WTC11 (cell line): ENCODE measurements at regions not wholly inside any gene's neighbourhood (a gene's known extent, or its start where the extent isn't known, plus 50 kb on each side); places are given as distances from the start of the nearest gene placed in this dataset.
A peak's percentile ranks its signal among the peaks of the same experiment; 100 is the strongest.

Source experiments
- ATAC-seq: fragments of 200-7000 bp; cut with Tn5 transposase; 2 replicates; pipeline ENCODE4 v1.10.0; 2021; ENCODE audit warnings: mild to moderate bottlenecking, moderate library complexity
- CTCF ChIA-PET: fragments of 300-600 bp; sonication (Branson Sonifier 250); formaldehyde crosslinking; loops from one replicate; lab custom pipeline; 2021; ENCODE audit warnings: antibody characterized with exemption; lab: Charles Lee
- POLR2A ChIA-PET: fragments of 350-600 bp; sonication (Branson Sonifier 250); formaldehyde crosslinking; loops from one replicate; lab custom pipeline; 2021; ENCODE audit warnings: antibody characterized with exemption; lab: Charles Lee
- DNase-seq: peaks from one replicate; pipeline ENCODE4 v3.0.0; 2021; ENCODE audit warnings: low spot score
- H3K27ac Mint-ChIP-seq: 2 replicates; pipeline ENCODE4 v1.8.0; 2021; ENCODE audit warnings: mixed read lengths
- H3K27me3 Mint-ChIP-seq: 2 replicates; pipeline ENCODE4 v1.8.0; 2021; ENCODE audit warnings: low read depth, mild to moderate bottlenecking, moderate library complexity, mixed read lengths
- H3K36me3 Mint-ChIP-seq: 2 replicates; pipeline ENCODE4 v1.8.0; 2021; ENCODE audit warnings: mixed read lengths
- H3K4me1 Mint-ChIP-seq: 2 replicates; pipeline ENCODE4 v1.8.0; 2022; ENCODE audit warnings: mixed read lengths
- H3K4me3 Mint-ChIP-seq: 2 replicates; pipeline ENCODE4 v1.8.0; 2021; ENCODE audit warnings: mild to moderate bottlenecking, moderate library complexity, mixed read lengths
- H3K9me3 Mint-ChIP-seq: 2 replicates; pipeline ENCODE4 v1.8.0; 2021; ENCODE audit warnings: mixed read lengths
- AR ChIP-seq: fragments of 250-450 bp; sonication (Bioruptor Pico); IDR thresholded peaks from 2 replicates; pipeline ENCODE4 v1.9.0; 2021; ENCODE audit warnings: mild to moderate bottlenecking
- ARID4B ChIP-seq: sonication (generic); formaldehyde crosslinking; IDR thresholded peaks from 2 replicates; pipeline ENCODE4 v1.8.0; 2023; ENCODE audit warnings: missing genetic modification reagents, mild to moderate bottlenecking, borderline replicate concordance
- ATF6 ChIP-seq: sonication (generic); formaldehyde crosslinking; IDR thresholded peaks from 2 replicates; pipeline ENCODE4 v1.8.1; 2023; ENCODE audit warnings: mild to moderate bottlenecking, missing genetic modification reagents
- EMX1 ChIP-seq: fragments of 250-450 bp; sonication (Bioruptor Pico); IDR thresholded peaks from 2 replicates; pipeline ENCODE4 v1.8.0; 2021; ENCODE audit warnings: mild to moderate bottlenecking
- ESRRA ChIP-seq: sonication (generic); formaldehyde crosslinking; IDR thresholded peaks from 2 replicates; pipeline ENCODE4 v1.8.1; 2022; ENCODE audit warnings: mild to moderate bottlenecking, missing genetic modification reagents, borderline replicate concordance
- NFATC4 ChIP-seq: fragments of 250-450 bp; sonication (Bioruptor Pico); IDR thresholded peaks from 2 replicates; pipeline ENCODE4 v1.9.0; 2021; ENCODE audit warnings: mild to moderate bottlenecking
- SP1 ChIP-seq: sonication (generic); formaldehyde crosslinking; conservative IDR thresholded peaks from 2 replicates; pipeline ENCODE4 v1.8.1; 2022; ENCODE audit warnings: missing genetic modification reagents
- ZBTB21 ChIP-seq: sonication (generic); formaldehyde crosslinking; IDR thresholded peaks from 2 replicates; pipeline ENCODE4 v1.8.1; 2023; ENCODE audit warnings: mild to moderate bottlenecking, missing genetic modification reagents, borderline replicate concordance
- ZNF219 ChIP-seq: sonication (generic); formaldehyde crosslinking; IDR thresholded peaks from 2 replicates; pipeline ENCODE4 v1.8.0; 2023; ENCODE audit warnings: missing genetic modification reagents, mild to moderate bottlenecking, borderline replicate concordance
- ZNF232 ChIP-seq: sonication (generic); formaldehyde crosslinking; IDR thresholded peaks from 2 replicates; pipeline ENCODE4 v1.8.0; 2022; ENCODE audit warnings: mild to moderate bottlenecking, missing genetic modification reagents
- ZNF281 ChIP-seq: sonication (generic); formaldehyde crosslinking; IDR thresholded peaks from 2 replicates; pipeline ENCODE4 v1.8.0; 2023; ENCODE audit warnings: mild to moderate bottlenecking, missing genetic modification reagents
- ZNF416 ChIP-seq: fragments of 250-450 bp; sonication (Bioruptor Pico); IDR thresholded peaks from 2 replicates; pipeline ENCODE4 v1.9.0; 2021; ENCODE audit warnings: mild to moderate bottlenecking, inconsistent platforms
- TF ChIP-seq, protein P1 (sequence below): fragments of 250-450 bp; sonication (Bioruptor Pico); IDR thresholded peaks from 2 replicates; pipeline ENCODE4 v1.9.0; 2021; ENCODE audit warnings: moderate library complexity, mild to moderate bottlenecking, inconsistent platforms, borderline replicate concordance
- TF ChIP-seq, protein P2 (sequence below): fragments of 200-600 bp; IDR thresholded peaks from 2 replicates; pipeline ENCODE4 v1.8.0; 2022; ENCODE audit warnings: antibody characterized with exemption
- TF ChIP-seq, protein P3 (sequence below): sonication (generic); formaldehyde crosslinking; IDR thresholded peaks from 2 replicates; pipeline ENCODE4 v1.8.1; 2023; ENCODE audit warnings: mild to moderate bottlenecking, missing genetic modification reagents, moderate library complexity

DNA sequence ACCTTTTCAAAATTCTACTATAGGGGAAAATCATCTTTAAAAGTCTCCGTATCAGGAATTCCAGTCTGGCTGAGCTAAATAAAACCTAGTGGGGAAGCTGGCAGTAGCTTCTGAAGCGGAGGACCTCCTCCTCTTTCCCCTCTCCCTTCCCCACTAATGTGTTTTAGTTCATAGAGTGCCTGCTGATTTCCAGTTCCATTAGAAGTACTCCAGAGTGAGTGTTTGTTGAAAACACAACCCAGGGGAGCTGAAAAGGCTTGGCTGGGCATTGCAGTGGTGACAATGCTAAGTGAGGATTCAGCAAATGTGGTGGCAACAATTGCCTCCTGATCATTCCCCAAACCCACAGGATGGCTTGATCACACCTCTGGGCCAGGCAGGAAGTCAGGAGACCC is 144.2 kb upstream of the FRMD6 start:
- ChIA-PET POLR2A (interaction anchor here (0.6 kb wide), 1 partner anchor 34 kb away, joined by 3 read pairs; no protein-coding TSS in a partner anchor), CTCF (interaction anchor here (0.8 to 1.2 kb wide), 2 partner anchors 243 to 269 kb away, joined by 3 to 6 read pairs; no protein-coding TSS in a partner anchor)
- DNase-seq (no peak), ATAC-seq (no peak)
- Mint-ChIP-seq H3K36me3 (no peaks in the 10 kb centered on the region), H3K27ac (no peak overlapping the region), H3K4me1 (peaks cover 15% of the 10 kb centered on the region), H3K4me3 (no peak overlapping the region), H3K9me3 (peaks cover 12% of the 10 kb centered on the region), H3K27me3 (no peaks in the 10 kb centered on the region; the same call in 1 of the 2 replicates)
- TF ChIP-seq EMX1 (CRISPR knock-in tag) (no peak), ZNF219 (CRISPR knock-in tag) (no peak), SP1 (CRISPR knock-in tag) (no peak), ZBTB21 (no peak), AR (no peak), ZNF281 (CRISPR knock-in tag) (no peak), ZNF232 (CRISPR knock-in tag) (no peak)
- TF ChIP-seq, protein P1, sequence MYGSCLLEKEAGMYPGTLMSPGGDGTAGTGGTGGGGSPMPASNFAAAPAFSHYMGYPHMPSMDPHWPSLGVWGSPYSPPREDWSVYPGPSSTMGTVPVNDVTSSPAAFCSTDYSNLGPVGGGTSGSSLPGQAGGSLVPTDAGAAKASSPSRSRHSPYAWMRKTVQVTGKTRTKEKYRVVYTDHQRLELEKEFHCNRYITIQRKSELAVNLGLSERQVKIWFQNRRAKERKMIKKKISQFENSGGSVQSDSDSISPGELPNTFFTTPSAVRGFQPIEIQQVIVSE, result no peak
- TF ChIP-seq, protein P2, sequence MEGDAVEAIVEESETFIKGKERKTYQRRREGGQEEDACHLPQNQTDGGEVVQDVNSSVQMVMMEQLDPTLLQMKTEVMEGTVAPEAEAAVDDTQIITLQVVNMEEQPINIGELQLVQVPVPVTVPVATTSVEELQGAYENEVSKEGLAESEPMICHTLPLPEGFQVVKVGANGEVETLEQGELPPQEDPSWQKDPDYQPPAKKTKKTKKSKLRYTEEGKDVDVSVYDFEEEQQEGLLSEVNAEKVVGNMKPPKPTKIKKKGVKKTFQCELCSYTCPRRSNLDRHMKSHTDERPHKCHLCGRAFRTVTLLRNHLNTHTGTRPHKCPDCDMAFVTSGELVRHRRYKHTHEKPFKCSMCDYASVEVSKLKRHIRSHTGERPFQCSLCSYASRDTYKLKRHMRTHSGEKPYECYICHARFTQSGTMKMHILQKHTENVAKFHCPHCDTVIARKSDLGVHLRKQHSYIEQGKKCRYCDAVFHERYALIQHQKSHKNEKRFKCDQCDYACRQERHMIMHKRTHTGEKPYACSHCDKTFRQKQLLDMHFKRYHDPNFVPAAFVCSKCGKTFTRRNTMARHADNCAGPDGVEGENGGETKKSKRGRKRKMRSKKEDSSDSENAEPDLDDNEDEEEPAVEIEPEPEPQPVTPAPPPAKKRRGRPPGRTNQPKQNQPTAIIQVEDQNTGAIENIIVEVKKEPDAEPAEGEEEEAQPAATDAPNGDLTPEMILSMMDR, result no peak
- TF ChIP-seq, protein P3, sequence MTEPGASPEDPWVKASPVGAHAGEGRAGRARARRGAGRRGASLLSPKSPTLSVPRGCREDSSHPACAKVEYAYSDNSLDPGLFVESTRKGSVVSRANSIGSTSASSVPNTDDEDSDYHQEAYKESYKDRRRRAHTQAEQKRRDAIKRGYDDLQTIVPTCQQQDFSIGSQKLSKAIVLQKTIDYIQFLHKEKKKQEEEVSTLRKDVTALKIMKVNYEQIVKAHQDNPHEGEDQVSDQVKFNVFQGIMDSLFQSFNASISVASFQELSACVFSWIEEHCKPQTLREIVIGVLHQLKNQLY (CRISPR knock-in tag), result no peak

DNA sequence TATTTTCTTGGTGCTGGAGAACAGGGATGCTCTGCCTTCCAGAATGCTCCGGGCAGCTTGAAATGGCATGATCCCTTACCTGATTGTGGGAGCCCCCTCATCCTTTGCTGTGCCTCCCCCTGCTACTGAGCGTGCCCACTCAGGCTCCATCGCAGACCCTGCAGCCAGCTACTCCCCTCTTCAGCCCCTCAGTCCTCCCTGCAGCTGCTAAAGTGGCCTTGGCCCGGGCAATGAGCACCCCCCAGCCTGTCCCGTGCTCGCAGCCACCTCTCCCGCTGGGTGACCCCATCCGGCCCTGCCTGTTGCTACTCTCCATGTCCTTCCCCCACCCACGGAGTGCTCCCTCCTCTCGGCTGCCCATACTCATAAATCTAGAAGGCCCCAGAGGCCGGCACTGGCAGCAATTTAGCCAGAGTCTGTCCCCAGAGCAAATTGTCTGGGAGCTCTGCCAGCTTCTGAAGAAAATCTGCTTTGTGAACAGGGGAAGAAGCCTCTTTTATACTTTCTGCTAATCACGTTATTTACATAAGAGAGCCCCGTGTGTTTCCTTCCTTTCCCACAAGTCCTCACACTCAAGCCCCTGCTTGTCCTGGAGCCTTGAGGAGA is 143.7 kb upstream of the FRMD6 start:
- Mint-ChIP-seq H3K36me3 (no peaks in the 10 kb centered on the region), H3K9me3 (peaks cover 7% of the 10 kb centered on the region), H3K4me1 (peaks cover 15% of the 10 kb centered on the region), H3K27me3 (no peaks in the 10 kb centered on the region; the same call in 1 of the 2 replicates), H3K27ac (peak overlapping the region; percentile 52; the same call in 1 of the 2 replicates), H3K4me3 (no peak overlapping the region)
- CTCF ChIA-PET, result interaction anchor here (1.2 kb wide), 1 partner anchor 269 kb away, joined by 6 read pairs; no protein-coding TSS in a partner anchor
- POLR2A ChIA-PET, result no interaction called here
- DNase-seq (no peak), ATAC-seq (0 out of 2 replicates have a peak, but pooled peaks have one; percentile 24)
- TF ChIP-seq ARID4B (CRISPR knock-in tag), result no peak
- no peak for TF ChIP-seq AR
- no peak for TF ChIP-seq NFATC4
- no peak for TF ChIP-seq ZNF416
- no peak for TF ChIP-seq ESRRA (CRISPR knock-in tag)
- no peak for TF ChIP-seq ATF6 (CRISPR knock-in tag)
